T47D (cell line): ENCODE measurements at regions not wholly inside any gene's neighbourhood (a gene's known extent, or its start where the extent isn't known, plus 50 kb on each side); places are given as distances from the start of the nearest gene placed in this dataset.
"Not testable (repeated sequence)": the region's sequence is repeated elsewhere in the genome, so short reads cannot be mapped to it uniquely, and the experiment has no call there.

Experiments used
- DNase-seq, 2 experiments: peaks; one replicate each; pipeline versions ENCODE4 v3.0.0 to v3.0.0-alpha.2; 2011 to 2012; ENCODE audit warnings: low read depth in 1 of 2, low spot score in 1 of 2
- JUND ChIP-seq: IDR thresholded peaks from 2 replicates; pipeline ENCODE4 v1.6.1; 2012; ENCODE audit warnings: low read depth
- in situ Hi-C: cut with HindIII; loops from 2 replicates; pipeline ENCODE4 v1.10.0; 2016; ENCODE audit warnings: low sequenced_read_pairs, low pct_unique_long_range_greater_than_20kb

- in situ Hi-C loops, result no loop called here
- no peak for DNase-seq
- no peak for TF ChIP-seq JUND
These were observed 1124.7 kb upstream of the ACVR2A start for GRCh38 chr2:146720170-146720569.

- no peak for TF ChIP-seq JUND
- no peak for DNase-seq
- in situ Hi-C loops, result no loop called here
These were observed 1128.2 kb upstream of the ACVR2A start for GRCh38 chr2:146716591-146716990.

DNA sequence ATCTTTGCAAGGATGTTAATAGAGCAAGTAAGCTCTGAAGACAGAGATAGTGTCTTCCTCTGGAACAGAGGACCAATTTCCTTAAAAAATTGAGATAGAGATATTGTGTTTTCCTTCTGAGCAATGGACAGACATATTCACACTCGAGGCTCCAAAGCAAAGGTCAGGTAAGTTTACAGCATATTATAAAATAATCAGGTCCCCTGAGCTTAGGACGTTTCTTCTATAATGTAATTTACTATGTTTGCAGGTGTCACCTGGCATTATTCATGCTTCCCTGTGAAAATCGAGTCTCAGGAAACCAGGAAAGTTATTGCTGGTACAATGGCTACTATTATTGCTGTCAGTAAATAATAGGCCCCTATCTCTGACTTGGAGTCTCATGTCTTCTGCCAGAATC lies 1135.8 kb upstream of the ACVR2A start:
- no peak for DNase-seq
- TF ChIP-seq JUND, result no peak
- in situ Hi-C loops, result no loop called here

GRCh38 chr2:146701183-146701582 lies 1143.6 kb upstream of the ACVR2A start:
- no peak for TF ChIP-seq JUND
- DNase-seq, result peak in 1 of 2 experiments; percentile 25
- in situ Hi-C loops, result no loop called here

DNA sequence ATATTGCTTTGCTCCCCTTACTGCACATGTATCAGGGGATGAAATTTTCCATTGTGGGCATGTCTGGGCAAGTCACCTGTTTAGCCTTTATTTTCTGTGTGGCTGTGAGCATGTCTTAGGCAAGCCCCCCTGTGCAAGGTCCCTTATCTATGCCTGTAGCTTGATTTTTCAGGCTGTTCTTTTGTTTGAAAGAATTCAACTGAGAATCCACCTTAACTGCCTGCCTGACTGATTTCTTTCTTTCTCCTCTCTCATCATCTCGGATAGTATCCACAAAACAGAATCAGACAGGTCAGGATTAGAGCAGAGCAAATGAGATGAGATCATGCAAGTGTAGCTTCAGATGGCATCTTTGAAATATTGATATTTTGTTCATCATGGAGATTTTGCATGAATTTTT lies 1147.5 kb upstream of the ACVR2A start:
- no peak for DNase-seq
- in situ Hi-C loops, result no loop called here
- no peak for TF ChIP-seq JUND

DNA sequence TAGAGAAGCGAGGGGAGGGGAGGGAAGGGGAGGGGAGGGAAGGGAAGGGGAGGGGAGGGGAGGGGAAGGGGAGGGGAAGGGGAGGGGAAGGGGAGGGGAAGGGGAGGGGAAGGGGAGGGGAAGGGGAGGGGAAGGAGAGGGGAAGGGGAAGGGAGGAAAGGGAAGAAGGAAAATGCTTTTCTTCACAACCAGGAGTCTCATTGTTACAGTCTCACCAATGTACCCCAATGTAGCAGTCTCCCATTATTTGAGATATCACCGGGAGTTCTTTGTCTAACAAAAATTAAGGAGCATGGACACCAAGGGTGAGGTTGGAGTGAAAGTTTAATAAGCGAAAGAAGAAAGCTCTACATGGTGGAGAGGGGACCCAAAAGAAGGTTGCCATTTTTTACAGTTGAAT lies 1148.0 kb upstream of the ACVR2A start:
- in situ Hi-C loops, DNase-seq: not testable (repeated sequence)

GRCh38 chr2:146681991-146682390 lies 1162.8 kb upstream of the ACVR2A start:
- no peak for TF ChIP-seq JUND
- in situ Hi-C loops, result no loop called here
- DNase-seq, result no peak

- no peak for DNase-seq
- TF ChIP-seq JUND, result no peak
- in situ Hi-C loops, result no loop called here
These were observed 1166.3 kb upstream of the ACVR2A start for GRCh38 chr2:146678516-146678915.

GRCh38 chr2:146677280-146677679 lies 1167.5 kb upstream of the ACVR2A start:
- TF ChIP-seq JUND, result no peak
- in situ Hi-C loops, result no loop called here
- peak in 1 of 2 experiments; percentile 10 for DNase-seq

DNA sequence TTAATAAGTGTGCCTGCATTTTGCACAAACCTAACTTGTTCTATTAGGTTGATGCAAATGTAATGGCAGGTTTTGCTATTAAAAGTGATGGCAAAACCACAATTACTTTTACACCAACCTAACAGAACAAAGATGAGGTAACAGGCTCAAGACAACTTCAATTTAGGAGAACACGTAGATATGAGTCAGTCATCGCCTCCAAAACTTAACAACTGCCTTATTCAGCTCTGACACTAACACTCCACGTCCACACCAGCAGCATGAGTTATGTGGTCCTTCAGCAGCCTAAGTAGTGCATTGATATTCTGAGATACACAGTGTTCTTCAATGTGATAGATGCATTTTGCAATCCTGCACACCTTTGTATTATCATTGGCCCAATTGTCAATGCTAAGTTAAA lies 1175.1 kb upstream of the ACVR2A start:
- no peak for TF ChIP-seq JUND
- no peak for DNase-seq
- in situ Hi-C loops, result no loop called here

GRCh38 chr2:146666340-146666739 lies 1178.5 kb upstream of the ACVR2A start:
- in situ Hi-C loops, result no loop called here
- no peak for DNase-seq

GRCh38 chr2:146665800-146666199 lies 1179.0 kb upstream of the ACVR2A start:
- in situ Hi-C loops, result no loop called here
- TF ChIP-seq JUND, result no peak
- DNase-seq, result no peak

More at GRCh38 chr2:146666340-146666739, 1178.5 kb upstream of the ACVR2A start:
- no peak for TF ChIP-seq JUND

DNA sequence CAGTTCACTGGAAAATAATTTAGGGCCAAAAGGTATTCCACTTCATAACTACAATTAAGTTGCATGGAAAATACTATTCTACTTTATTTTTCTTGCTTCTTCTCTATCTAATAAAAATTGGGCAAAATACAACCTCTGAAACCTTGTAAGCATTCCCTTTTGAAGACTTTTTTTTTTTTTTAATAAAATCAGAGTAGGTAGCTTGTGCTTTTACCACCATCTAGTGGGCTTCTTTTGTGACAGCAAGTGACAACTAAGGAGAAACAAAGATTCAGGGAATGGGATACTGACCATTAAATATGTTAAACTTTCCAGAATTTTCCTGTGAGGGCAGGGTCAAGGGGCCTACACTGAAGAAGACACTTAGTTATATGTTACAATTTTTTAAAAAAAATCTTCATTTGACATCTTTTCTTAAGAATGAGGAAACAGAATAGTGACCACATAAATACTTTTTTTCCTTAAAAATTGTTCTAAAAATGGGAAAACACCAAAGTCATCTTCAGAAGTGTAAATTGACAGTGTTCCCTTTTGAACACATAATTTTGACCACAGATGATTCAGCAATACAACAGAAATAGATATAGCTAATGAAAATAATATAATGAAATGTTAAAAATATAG lies 1183.2 kb upstream of the ACVR2A start:
- peak in 1 of 2 experiments; percentile 58 for DNase-seq
- in situ Hi-C loops, result no loop called here
- no peak for TF ChIP-seq JUND

- TF ChIP-seq JUND, result no peak
- in situ Hi-C loops, result no loop called here
- no peak for DNase-seq
These were observed 1184.9 kb upstream of the ACVR2A start for GRCh38 chr2:146659976-146660375.
